ENCODE measurements at regions not wholly inside any gene's neighbourhood (a gene's known extent, or its start where the extent isn't known, plus 50 kb on each side); places are given as distances from the start of the nearest gene placed in this dataset.

DNA sequence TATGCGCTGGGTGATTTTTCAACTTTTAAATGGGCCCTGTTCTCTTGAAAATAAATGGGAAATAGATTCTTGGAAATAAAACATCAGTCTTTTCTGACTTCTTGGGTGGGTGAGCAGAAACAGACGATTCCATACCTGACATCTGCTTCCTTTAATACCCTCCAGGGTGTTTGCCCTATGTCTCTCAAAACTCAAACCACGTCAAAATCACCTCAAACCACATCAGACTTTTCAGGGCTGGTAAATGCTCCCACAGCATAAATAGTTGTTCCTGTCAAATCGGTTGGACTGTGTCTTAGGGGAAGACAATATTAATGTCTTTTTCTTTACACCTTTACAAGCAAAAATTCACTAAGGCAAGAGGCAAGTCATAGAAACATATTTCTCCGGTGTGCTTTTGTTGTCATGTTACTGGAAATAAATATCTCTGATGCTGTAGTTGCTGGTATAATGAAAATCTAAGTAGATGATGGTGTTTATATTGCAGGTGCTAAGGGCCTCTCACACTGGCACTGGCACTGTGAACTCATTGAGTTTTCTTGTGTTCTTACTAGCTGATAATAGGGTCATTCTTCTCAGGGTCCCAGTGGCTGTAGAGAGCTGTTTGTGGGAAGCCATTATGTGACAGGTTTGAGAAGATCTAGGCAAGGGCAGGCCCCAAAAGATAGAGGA, 380.4 kb downstream of the RAPGEF2 start (continued):
- TF ChIP-seq, protein P1, sequence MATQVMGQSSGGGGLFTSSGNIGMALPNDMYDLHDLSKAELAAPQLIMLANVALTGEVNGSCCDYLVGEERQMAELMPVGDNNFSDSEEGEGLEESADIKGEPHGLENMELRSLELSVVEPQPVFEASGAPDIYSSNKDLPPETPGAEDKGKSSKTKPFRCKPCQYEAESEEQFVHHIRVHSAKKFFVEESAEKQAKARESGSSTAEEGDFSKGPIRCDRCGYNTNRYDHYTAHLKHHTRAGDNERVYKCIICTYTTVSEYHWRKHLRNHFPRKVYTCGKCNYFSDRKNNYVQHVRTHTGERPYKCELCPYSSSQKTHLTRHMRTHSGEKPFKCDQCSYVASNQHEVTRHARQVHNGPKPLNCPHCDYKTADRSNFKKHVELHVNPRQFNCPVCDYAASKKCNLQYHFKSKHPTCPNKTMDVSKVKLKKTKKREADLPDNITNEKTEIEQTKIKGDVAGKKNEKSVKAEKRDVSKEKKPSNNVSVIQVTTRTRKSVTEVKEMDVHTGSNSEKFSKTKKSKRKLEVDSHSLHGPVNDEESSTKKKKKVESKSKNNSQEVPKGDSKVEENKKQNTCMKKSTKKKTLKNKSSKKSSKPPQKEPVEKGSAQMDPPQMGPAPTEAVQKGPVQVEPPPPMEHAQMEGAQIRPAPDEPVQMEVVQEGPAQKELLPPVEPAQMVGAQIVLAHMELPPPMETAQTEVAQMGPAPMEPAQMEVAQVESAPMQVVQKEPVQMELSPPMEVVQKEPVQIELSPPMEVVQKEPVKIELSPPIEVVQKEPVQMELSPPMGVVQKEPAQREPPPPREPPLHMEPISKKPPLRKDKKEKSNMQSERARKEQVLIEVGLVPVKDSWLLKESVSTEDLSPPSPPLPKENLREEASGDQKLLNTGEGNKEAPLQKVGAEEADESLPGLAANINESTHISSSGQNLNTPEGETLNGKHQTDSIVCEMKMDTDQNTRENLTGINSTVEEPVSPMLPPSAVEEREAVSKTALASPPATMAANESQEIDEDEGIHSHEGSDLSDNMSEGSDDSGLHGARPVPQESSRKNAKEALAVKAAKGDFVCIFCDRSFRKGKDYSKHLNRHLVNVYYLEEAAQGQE (IDR thresholded peaks at IDR 0.05; ENCODE audit: low read depth) = no peak
- TF ChIP-seq POLR2A (IDR thresholded peaks at IDR 0.05; ENCODE audit: borderline replicate concordance, extremely low read depth, insufficient read depth, insufficient read length) = no peak
- no peak for TF ChIP-seq EZH2phosphoT487 (IDR thresholded peaks at IDR 0.05; ENCODE audit: borderline replicate concordance)
- TF ChIP-seq, protein P2, sequence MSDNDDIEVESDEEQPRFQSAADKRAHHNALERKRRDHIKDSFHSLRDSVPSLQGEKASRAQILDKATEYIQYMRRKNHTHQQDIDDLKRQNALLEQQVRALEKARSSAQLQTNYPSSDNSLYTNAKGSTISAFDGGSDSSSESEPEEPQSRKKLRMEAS (IDR thresholded peaks at IDR 0.05) = no peak
- no peak for TF ChIP-seq CBX3 (IDR thresholded peaks at IDR 0.05; ENCODE audit: low read depth)
- no peak for TF ChIP-seq ELF1 (IDR thresholded peaks at IDR 0.05; ENCODE audit: borderline replicate concordance, low read depth)

DNA sequence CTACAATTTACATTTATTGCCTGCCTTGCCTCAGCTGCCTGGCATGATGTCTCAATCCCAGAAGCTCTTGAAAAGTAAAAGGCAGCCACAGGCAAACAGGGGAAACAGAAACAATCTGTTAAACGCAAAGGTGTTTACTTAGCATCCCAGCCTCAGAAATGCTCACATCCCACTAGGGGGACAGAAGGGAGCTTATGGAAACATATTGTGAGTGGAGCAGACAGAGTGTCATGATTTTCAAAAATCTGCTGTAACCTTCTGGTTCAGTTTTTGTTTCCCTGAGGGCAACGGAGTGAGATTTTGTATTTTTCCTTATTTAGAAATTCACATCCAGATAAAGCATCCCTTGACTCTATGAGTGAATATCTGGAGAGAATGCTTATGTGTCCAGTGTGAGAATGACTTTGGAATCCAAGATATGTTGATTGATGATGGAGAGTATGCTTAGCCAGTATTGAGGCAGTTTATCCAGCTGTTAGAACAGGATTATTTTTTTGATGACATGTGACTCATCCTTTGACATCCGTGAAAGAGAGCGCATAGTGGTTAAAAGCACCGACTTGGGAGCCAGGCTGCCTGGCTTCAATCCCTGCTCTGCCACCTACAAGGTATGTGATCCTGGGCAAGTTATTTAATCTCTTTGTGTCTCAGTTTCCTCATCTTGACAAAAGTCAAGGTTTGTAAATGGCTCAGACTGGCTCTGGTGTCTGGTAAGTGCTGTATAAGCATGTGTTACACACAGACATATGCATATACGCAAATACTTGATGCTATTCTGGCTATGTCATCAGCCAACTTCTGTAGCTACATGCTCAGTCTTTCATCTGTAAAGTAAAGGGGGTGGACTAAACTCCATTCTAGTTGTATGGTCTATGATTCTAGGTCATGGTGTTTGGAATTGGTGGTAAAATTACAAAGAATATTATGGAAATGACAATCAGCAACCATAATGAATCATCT, 381.2 kb downstream of the RAPGEF2 start:
- ChIA-PET RAD21 (ENCODE audit: low non-redundant PET in 1 of 2, low total read pairs in 2 of 2, uncharacterized antibody in 2 of 2, unreplicated experiment in 2 of 2) (no interaction called here), POLR2A (no interaction called here), CTCF (no interaction called here)
- Histone ChIP-seq H3K4me1 (ENCODE audit: control insufficient read depth in 1 of 2, insufficient read depth in 2 of 2, low read length in 2 of 2) (peaks cover 0 to 4% of the 10 kb centered on the region in 2 experiments; a peak in 1 of 4 replicates), H3K4me3 (replicated peaks in 1 of 2; ENCODE audit: low read depth in 1 of 2, low read length in 2 of 2) (no peak overlapping the region), H3K79me2 (ENCODE audit: insufficient read depth, low read length) (no peaks in the 10 kb centered on the region), H3K9me3 (ENCODE audit: control insufficient read depth in 1 of 2, insufficient read depth in 1 of 2, low read depth in 1 of 2, low read length in 2 of 2) (no peaks in the 10 kb centered on the region), H3K36me3 (ENCODE audit: control insufficient read depth in 1 of 2, insufficient read depth in 2 of 2, low read length in 2 of 2) (no peaks in the 10 kb centered on the region), H3K9me2 (ENCODE audit: insufficient read depth) (no peaks in the 10 kb centered on the region), H3K27ac (ENCODE audit: low read depth, low read length) (no peak overlapping the region), H3K27me3 (ENCODE audit: insufficient read depth, low read length) (no peaks in the 10 kb centered on the region), H2AFZ (ENCODE audit: low read depth, low read length, poor library complexity, severe bottlenecking) (no peak overlapping the region), H3K4me2 (ENCODE audit: low read length) (no peak overlapping the region), H4K20me1 (ENCODE audit: insufficient read depth) (no peaks in the 10 kb centered on the region), H3K9ac (ENCODE audit: low read length) (no peak overlapping the region)
- ATAC-seq (no peak), DNase-seq (ENCODE audit: low read depth, low spot score) (no peak)
- no peak for TF ChIP-seq SRF (IDR thresholded peaks at IDR 0.05; ENCODE audit: low read depth)
- TF ChIP-seq, protein P3, sequence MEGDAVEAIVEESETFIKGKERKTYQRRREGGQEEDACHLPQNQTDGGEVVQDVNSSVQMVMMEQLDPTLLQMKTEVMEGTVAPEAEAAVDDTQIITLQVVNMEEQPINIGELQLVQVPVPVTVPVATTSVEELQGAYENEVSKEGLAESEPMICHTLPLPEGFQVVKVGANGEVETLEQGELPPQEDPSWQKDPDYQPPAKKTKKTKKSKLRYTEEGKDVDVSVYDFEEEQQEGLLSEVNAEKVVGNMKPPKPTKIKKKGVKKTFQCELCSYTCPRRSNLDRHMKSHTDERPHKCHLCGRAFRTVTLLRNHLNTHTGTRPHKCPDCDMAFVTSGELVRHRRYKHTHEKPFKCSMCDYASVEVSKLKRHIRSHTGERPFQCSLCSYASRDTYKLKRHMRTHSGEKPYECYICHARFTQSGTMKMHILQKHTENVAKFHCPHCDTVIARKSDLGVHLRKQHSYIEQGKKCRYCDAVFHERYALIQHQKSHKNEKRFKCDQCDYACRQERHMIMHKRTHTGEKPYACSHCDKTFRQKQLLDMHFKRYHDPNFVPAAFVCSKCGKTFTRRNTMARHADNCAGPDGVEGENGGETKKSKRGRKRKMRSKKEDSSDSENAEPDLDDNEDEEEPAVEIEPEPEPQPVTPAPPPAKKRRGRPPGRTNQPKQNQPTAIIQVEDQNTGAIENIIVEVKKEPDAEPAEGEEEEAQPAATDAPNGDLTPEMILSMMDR (IDR thresholded peaks at IDR 0.05 in 2 of 3, conservative IDR thresholded peaks at IDR 0.05 in 1 of 3; ENCODE audit: borderline replicate concordance in 1 of 3, insufficient read depth in 1 of 3, low read depth in 2 of 3, low read length in 2 of 3) = 0 out of 6 replicates have a peak, but pooled peaks of 1 of the 3 experiments have one; percentile 1
- intact Hi-C loops (cut with micrococcal nuclease) = loop anchor here (10.0 kb wide), 1 partner anchor 1171 kb away; no protein-coding TSS in a partner anchor
- BruUV-seq (replicated peaks) = no TSS peak

All from HCT116 (cell line).